H1 (cell line): ENCODE measurements at regions not wholly inside any gene's neighbourhood (a gene's known extent, or its start where the extent isn't known, plus 50 kb on each side); places are given as distances from the start of the nearest gene placed in this dataset.
"Not testable (repeated sequence)": the region's sequence is repeated elsewhere in the genome, so short reads cannot be mapped to it uniquely, and the experiment has no call there.

ENCODE experiments used
- CTCF ChIA-PET: fragments of 300-600 bp; sonication (Branson Sonifier 250); formaldehyde crosslinking; loops from one replicate; lab custom pipeline; 2021; ENCODE audit not compliant: partially characterized antibody; lab: Charles Lee
- POLR2A ChIA-PET: fragments of 300-600 bp; sonication (Branson Sonifier 250); formaldehyde crosslinking; loops from one replicate; lab custom pipeline; 2021; ENCODE audit warnings: inconsistent platforms; ENCODE audit not compliant: partially characterized antibody; lab: Charles Lee
- DNase-seq, 2 experiments: peaks; one replicate each; pipeline versions ENCODE4 v3.0.0 to v3.0.0-alpha.2; 2010 to 2022; ENCODE audit warnings: low spot score in 2 of 2, low read depth in 1 of 2, mixed read lengths in 1 of 2
- FAIRE-seq: peaks from 2 replicates; lab custom pipeline; 2011; peaks lifted over from hg19 to GRCh38; lab: Jason Lieb, UNC
- H2AFZ ChIP-seq: 2 replicates; pipeline ENCODE4 v1.8.1; 2012; ENCODE audit warnings: low read length, inconsistent platforms
- H2AK5ac ChIP-seq: 2 replicates; pipeline ENCODE4 v1.6.1; 2013; ENCODE audit warnings: low read depth, low read length
- H2BK120ac ChIP-seq: replicated peaks from 2 replicates; pipeline ENCODE3; 2013; ENCODE audit warnings: low read depth, low read length, inconsistent platforms
- H2BK12ac ChIP-seq: 2 replicates; pipeline ENCODE4 v1.6.1; 2013; ENCODE audit warnings: low read depth, low read length
- H2BK15ac ChIP-seq: 2 replicates; pipeline ENCODE4 v1.6.1; 2013; ENCODE audit warnings: low read length
- H2BK20ac ChIP-seq: 2 replicates; pipeline ENCODE4 v1.6.1; 2013; ENCODE audit warnings: low read length
- H2BK5ac ChIP-seq: 2 replicates; pipeline ENCODE4 v1.6.1; 2013; ENCODE audit warnings: low read depth, low read length
- H3K14ac ChIP-seq: 2 replicates; pipeline ENCODE4 v1.6.1; 2013; ENCODE audit warnings: inconsistent platforms; ENCODE audit not compliant: insufficient read length
- H3K18ac ChIP-seq: 2 replicates; pipeline ENCODE4 v1.6.1; 2013; ENCODE audit warnings: low read length; ENCODE audit errors: extremely low read depth
- H3K23ac ChIP-seq: 2 replicates; pipeline ENCODE4 v1.6.1; 2013; ENCODE audit warnings: inconsistent platforms; ENCODE audit not compliant: insufficient read length
- H3K23me2 ChIP-seq: 2 replicates; pipeline ENCODE4 v1.6.1; 2013; ENCODE audit warnings: low read depth, low read length
- H3K27ac ChIP-seq: 2 replicates; pipeline ENCODE4 v1.6.1; 2011; ENCODE audit warnings: low read depth, low read length, inconsistent platforms
- H3K27me3 ChIP-seq, 4 experiments: replicated peaks in 1 of 4; 1 replicate in 1 of 4; 2 replicates in 3 of 4; pipeline versions ENCODE4 v1.6.1 to v1.8.1; 2011 to 2013; ENCODE audit warnings: low read length in 3 of 4, mild to moderate bottlenecking in 3 of 4, inconsistent platforms in 2 of 4, mixed read lengths in 2 of 4, moderate library complexity in 1 of 4; ENCODE audit not compliant: control insufficient read depth in 3 of 4, insufficient read depth in 3 of 4; ENCODE audit errors: extremely low read depth in 1 of 4
- H3K36me3 ChIP-seq, 4 experiments: 2 replicates each; pipeline versions ENCODE4 v1.6.1 to v1.8.1; 2011 to 2013; ENCODE audit warnings: mild to moderate bottlenecking in 4 of 4, low read length in 3 of 4, moderate library complexity in 2 of 4, control low read depth in 1 of 4, inconsistent platforms in 1 of 4; ENCODE audit not compliant: insufficient read depth in 4 of 4, control insufficient read depth in 2 of 4
- H3K4ac ChIP-seq: replicated peaks from 2 replicates; pipeline ENCODE3; 2013; ENCODE audit warnings: low read length, low read depth, mixed read lengths, inconsistent platforms; ENCODE audit not compliant: insufficient read length
- H3K4me1 ChIP-seq, 4 experiments: replicated peaks in 1 of 4; 1 replicate in 1 of 4; 2 replicates in 3 of 4; pipeline versions ENCODE4 v1.6.1 to v1.8.1; 2011 to 2013; ENCODE audit warnings: low read length in 3 of 4, inconsistent platforms in 2 of 4, mixed read lengths in 1 of 4; ENCODE audit not compliant: insufficient read depth in 4 of 4, control insufficient read depth in 3 of 4
- H3K4me2 ChIP-seq, 2 experiments: 2 replicates each; pipeline versions ENCODE4 v1.6.1 to v1.8.1; 2011 to 2013; ENCODE audit warnings: low read depth in 2 of 2, low read length in 2 of 2, control low read depth in 1 of 2, inconsistent platforms in 1 of 2, mild to moderate bottlenecking in 1 of 2; ENCODE audit not compliant: insufficient read depth in 1 of 2
- H3K4me3 ChIP-seq, 4 experiments: fragments of 200-600, 300-600 bp in 1 of 4; sonication (generic), shearing (Covaris generic), sonication (Bioruptor Twin) in 1 of 4; 2 replicates each; pipeline versions ENCODE4 v1.5.1 to v1.8.1; 2011 to 2016; ENCODE audit warnings: low read length in 4 of 4, low read depth in 3 of 4, control low read depth in 2 of 4, inconsistent platforms in 2 of 4, mild to moderate bottlenecking in 2 of 4, mixed read lengths in 1 of 4, moderate library complexity in 1 of 4; ENCODE audit not compliant: insufficient read depth in 2 of 4; ENCODE audit errors: extremely low read depth in 1 of 4
- H3K56ac ChIP-seq: replicated peaks from 2 replicates; pipeline ENCODE3; 2013; ENCODE audit warnings: low read depth, mild to moderate bottlenecking, mixed read lengths, low read length, inconsistent platforms; ENCODE audit not compliant: insufficient read length
- H3K79me1 ChIP-seq: 2 replicates; pipeline ENCODE4 v1.6.1; 2013; ENCODE audit warnings: low read depth, low read length, control low read depth
- H3K79me2 ChIP-seq, 2 experiments: 2 replicates each; pipeline versions ENCODE4 v1.6.1 to v1.8.1; 2012 to 2013; ENCODE audit warnings: low read length in 2 of 2, mild to moderate bottlenecking in 2 of 2, inconsistent platforms in 1 of 2; ENCODE audit not compliant: insufficient read depth in 2 of 2, control insufficient read depth in 1 of 2
- H3K9ac ChIP-seq, 4 experiments: replicated peaks in 1 of 4; 1 replicate in 1 of 4; 2 replicates in 3 of 4; pipeline versions ENCODE4 v1.6.1 to v1.8.1; 2011 to 2013; ENCODE audit warnings: low read depth in 3 of 4, low read length in 3 of 4, control low read depth in 2 of 4, mild to moderate bottlenecking in 2 of 4, moderate library complexity in 2 of 4, inconsistent platforms in 1 of 4; ENCODE audit errors: extremely low read depth in 1 of 4
- H3K9me3 ChIP-seq, 2 experiments: 2 replicates each; pipeline versions ENCODE4 v1.6.1 to v1.8.1; 2012 to 2013; ENCODE audit warnings: mild to moderate bottlenecking in 2 of 2, moderate library complexity in 2 of 2, control low read depth in 1 of 2, inconsistent platforms in 1 of 2, low read depth in 1 of 2, low read length in 1 of 2, mixed read lengths in 1 of 2; ENCODE audit not compliant: insufficient read depth in 2 of 2
- H4K20me1 ChIP-seq, 2 experiments: replicated peaks in 1 of 2; 2 replicates each; pipeline versions ENCODE3 to v1.8.1; 2011 to 2013; ENCODE audit warnings: inconsistent platforms in 2 of 2, low read length in 2 of 2, mild to moderate bottlenecking in 1 of 2; ENCODE audit not compliant: insufficient read depth in 2 of 2, control insufficient read depth in 1 of 2
- H4K5ac ChIP-seq: 2 replicates; pipeline ENCODE4 v1.6.1; 2013; ENCODE audit warnings: low read length, low read depth, mixed read lengths, inconsistent platforms; ENCODE audit not compliant: insufficient read length
- H4K8ac ChIP-seq: 2 replicates; pipeline ENCODE4 v1.8.0; 2013; ENCODE audit warnings: mild to moderate bottlenecking, moderate library complexity, low read length, inconsistent platforms; ENCODE audit not compliant: insufficient read depth; ENCODE audit errors: extremely low read depth
- H4K91ac ChIP-seq: replicated peaks from 2 replicates; pipeline ENCODE3; 2013; ENCODE audit warnings: low read length, mixed read lengths, inconsistent platforms; ENCODE audit not compliant: insufficient read length
- WGBS, 2 experiments: shearing (Covaris generic) in 1 of 2; methylation state at CpG; one replicate each; pipeline versions ENCODE4 v1.1.6 to v1.1.7; 2013 to 2015; ENCODE audit warnings: low lambda C conversion rate in 2 of 2, mixed read lengths in 2 of 2, inconsistent platforms in 1 of 2, low coverage in 1 of 2, missing lambda C conversion rate in 1 of 2; ENCODE audit not compliant: insufficient replicate concordance in 2 of 2, insufficient coverage in 1 of 2, insufficient read length in 1 of 2; ENCODE audit errors: extremely low coverage in 1 of 2, missing lambda C conversion rate in 1 of 2; 5-methylcytosine and 5-hydroxymethylcytosine counted together

GRCh38 chr20:48213635-48214034 lies 428.4 kb upstream of the SULF2 start:
- POLR2A ChIA-PET, H3K79me2 ChIP-seq, H2BK120ac ChIP-seq, H3K4ac ChIP-seq, H4K91ac ChIP-seq, H3K18ac ChIP-seq, CTCF ChIA-PET, H2BK5ac ChIP-seq, H3K23me2 ChIP-seq, H2BK12ac ChIP-seq, H3K4me1 ChIP-seq, H3K4me2 ChIP-seq, H2BK20ac ChIP-seq, H2AFZ ChIP-seq, H4K8ac ChIP-seq, DNase-seq, H4K20me1 ChIP-seq, H3K23ac ChIP-seq, H3K4me3 ChIP-seq, H3K14ac ChIP-seq, H2BK15ac ChIP-seq, H3K9ac ChIP-seq, H3K27me3 ChIP-seq, H2AK5ac ChIP-seq, H3K9me3 ChIP-seq, FAIRE-seq, H3K79me1 ChIP-seq, H3K36me3 ChIP-seq, H3K56ac ChIP-seq, H4K5ac ChIP-seq, H3K27ac ChIP-seq: not testable (repeated sequence)
- WGBS, 2 experiments: 91% methylated on average over 10 of the region's 12 CpGs; no CpG with 5 or more reads in 1 of the 2 experiments
